IMR-90 (cell line): ENCODE measurements at regions not wholly inside any gene's neighbourhood (a gene's known extent, or its start where the extent isn't known, plus 50 kb on each side); places are given as distances from the start of the nearest gene placed in this dataset.

Source experiments
- ATAC-seq: fragments of 200-7000 bp; cut with Tn5 transposase; 2 replicates; pipeline ENCODE4 v1.9.1; 2020; ENCODE audit warnings: low read depth, mild to moderate bottlenecking, moderate library complexity
- BruUV-seq: library from RNA; stranded (reverse); fragments of 400-500 nt; replicated peaks from 2 replicates; lab custom pipeline; 2021; lab: Mats Ljungman, UMichigan
- CTCF ChIA-PET: fragments of 300-600 bp; formaldehyde crosslinking; extraction: SDS; loops from one replicate; lab custom pipeline; 2021; ENCODE audit warnings: antibody characterized with exemption; lab: Yijun Ruan, JAX
- POLR2A ChIA-PET: fragments of 300-600 bp; sonication (Branson Sonifier 250); formaldehyde crosslinking; loops from one replicate; lab custom pipeline; 2022; ENCODE audit warnings: antibody characterized with exemption; ENCODE audit not compliant: unreplicated experiment; lab: Charles Lee
- DNase-seq: peaks from one replicate; pipeline ENCODE4 v3.0.0; 2013
- H2AFZ ChIP-seq: replicated peaks from 2 replicates; pipeline ENCODE3; 2013; ENCODE audit warnings: low read length, mild to moderate bottlenecking; ENCODE audit not compliant: poor library complexity
- H2AK5ac ChIP-seq: 2 replicates; pipeline ENCODE4 v1.6.1; 2013; ENCODE audit warnings: low read depth, low read length, inconsistent platforms
- H2AK9ac ChIP-seq: replicated peaks from 2 replicates; pipeline ENCODE3; 2013; ENCODE audit warnings: mild to moderate bottlenecking, low read depth, low read length, moderate library complexity; ENCODE audit not compliant: poor library complexity
- H2BK120ac ChIP-seq: 2 replicates; pipeline ENCODE4 v1.6.1; 2013; ENCODE audit warnings: low read depth, low read length, inconsistent platforms
- H2BK15ac ChIP-seq: 3 replicates; pipeline ENCODE4 v1.6.1; 2013; ENCODE audit warnings: low read depth, low read length, inconsistent platforms
- H2BK20ac ChIP-seq: 2 replicates; pipeline ENCODE4 v1.6.1; 2013; ENCODE audit warnings: low read depth, mild to moderate bottlenecking, inconsistent platforms, low read length, moderate library complexity
- H2BK5ac ChIP-seq: 2 replicates; pipeline ENCODE4 v1.6.1; 2013; ENCODE audit warnings: mild to moderate bottlenecking, low read depth, low read length, inconsistent platforms; ENCODE audit not compliant: poor library complexity, severe bottlenecking
- H3K14ac ChIP-seq: replicated peaks from 2 replicates; pipeline ENCODE4 v1.6.1; 2013; ENCODE audit warnings: low read depth, low read length, inconsistent platforms
- H3K18ac ChIP-seq: 2 replicates; pipeline ENCODE4 v1.6.1; 2013; ENCODE audit warnings: low read depth, low read length, control low read depth
- H3K23ac ChIP-seq: 2 replicates; pipeline ENCODE4 v1.6.1; 2013; ENCODE audit warnings: low read depth, low read length, inconsistent platforms
- H3K27ac ChIP-seq: 2 replicates; pipeline ENCODE4 v1.5.1; 2013; ENCODE audit warnings: mild to moderate bottlenecking, control low read depth, low read length; ENCODE audit not compliant: insufficient read depth
- H3K27me3 ChIP-seq: 2 replicates; pipeline ENCODE4 v1.6.1; 2013; ENCODE audit warnings: low read length; ENCODE audit not compliant: control insufficient read depth, insufficient read depth
- H3K36me3 ChIP-seq: 2 replicates; pipeline ENCODE4 v1.6.1; 2013; ENCODE audit warnings: low read length, mixed read lengths; ENCODE audit not compliant: control insufficient read depth, insufficient read depth
- H3K4ac ChIP-seq: 2 replicates; pipeline ENCODE4 v1.6.1; 2013; ENCODE audit warnings: low read depth, low read length, inconsistent platforms
- H3K4me1 ChIP-seq: 2 replicates; pipeline ENCODE4 v1.6.1; 2013; ENCODE audit warnings: low read length, mixed read lengths; ENCODE audit not compliant: control insufficient read depth, insufficient read depth
- H3K4me2 ChIP-seq: 2 replicates; pipeline ENCODE4 v1.6.1; 2013; ENCODE audit warnings: low read depth, mild to moderate bottlenecking, control low read depth, low read length, moderate library complexity
- H3K4me3 ChIP-seq: 2 replicates; pipeline ENCODE4 v1.5.1; 2013; ENCODE audit warnings: low read depth, mild to moderate bottlenecking, control low read depth, low read length, moderate library complexity; ENCODE audit not compliant: insufficient read depth
- H3K56ac ChIP-seq: 2 replicates; pipeline ENCODE4 v1.6.1; 2013; ENCODE audit warnings: low read length, inconsistent platforms; ENCODE audit not compliant: insufficient read depth; ENCODE audit errors: extremely low read depth
- H3K79me1 ChIP-seq, 2 experiments: 2 replicates each; pipeline ENCODE4 v1.6.1; 2013; ENCODE audit warnings: low read length in 2 of 2, inconsistent platforms in 1 of 2, low read depth in 1 of 2
- H3K9ac ChIP-seq: 2 replicates; pipeline ENCODE4 v1.6.1; 2013; ENCODE audit warnings: low read depth, low read length, control low read depth
- H3K9me1 ChIP-seq: 2 replicates; pipeline ENCODE4 v1.6.1; 2013; ENCODE audit warnings: low read length, inconsistent platforms; ENCODE audit not compliant: insufficient read depth
- H3K9me3 ChIP-seq: 2 replicates; pipeline ENCODE4 v1.6.1; 2013; ENCODE audit warnings: low read length; ENCODE audit not compliant: control insufficient read depth, insufficient read depth
- H4K20me1 ChIP-seq: 2 replicates; pipeline ENCODE4 v1.6.1; 2013; ENCODE audit warnings: low read length, inconsistent platforms; ENCODE audit not compliant: insufficient read depth
- H4K5ac ChIP-seq: 2 replicates; pipeline ENCODE4 v1.6.1; 2013; ENCODE audit warnings: mild to moderate bottlenecking, low read depth, low read length, control low read depth
- H4K8ac ChIP-seq, 2 experiments: 2 replicates each; pipeline ENCODE4 v1.6.1; 2013; ENCODE audit warnings: low read depth in 2 of 2, low read length in 2 of 2, control low read depth in 1 of 2, inconsistent platforms in 1 of 2
- H4K91ac ChIP-seq: 2 replicates; pipeline ENCODE4 v1.6.1; 2013; ENCODE audit warnings: low read depth, low read length, inconsistent platforms; ENCODE audit not compliant: insufficient read depth
- BHLHE40 ChIP-seq: fragments of 150-350 bp; IDR thresholded peaks from 2 replicates; pipeline ENCODE4 v1.6.1; 2016; ENCODE audit warnings: mild to moderate bottlenecking, low read depth, low read length
- CEBPB ChIP-seq: IDR thresholded peaks from 2 replicates; pipeline ENCODE4 v1.6.1; 2012; ENCODE audit warnings: low read depth, low read length, improper control_type of control experiment
- CTCF ChIP-seq: conservative IDR thresholded peaks from 2 replicates; pipeline ENCODE4 v1.5.1; 2012; ENCODE audit warnings: mild to moderate bottlenecking, low read depth, low read length, improper control_type of control experiment
- ELK1 ChIP-seq: fragments of 150-350 bp; IDR thresholded peaks from 2 replicates; pipeline ENCODE4 v1.6.1; 2016; ENCODE audit warnings: low read depth, mild to moderate bottlenecking, low read length, moderate library complexity, borderline replicate concordance
- MXI1 ChIP-seq: IDR thresholded peaks from 2 replicates; pipeline ENCODE4 v1.6.1; 2012; ENCODE audit warnings: low read depth, mild to moderate bottlenecking, low read length, moderate library complexity, borderline replicate concordance
- RAD21 ChIP-seq: IDR thresholded peaks from 2 replicates; pipeline ENCODE4 v1.6.1; 2012; ENCODE audit warnings: low read length, improper control_type of control experiment
- RCOR1 ChIP-seq: IDR thresholded peaks from 2 replicates; pipeline ENCODE4 v1.6.1; 2012; ENCODE audit warnings: mild to moderate bottlenecking, low read length, improper control_type of control experiment; ENCODE audit not compliant: insufficient replicate concordance
- WGBS, 2 experiments: methylation state at CpG; one replicate each; pipeline versions ENCODE4 v1.1.5 to v1.1.7; 2013; ENCODE audit warnings: missing lambda C conversion rate in 2 of 2; ENCODE audit not compliant: insufficient read length in 1 of 2; ENCODE audit errors: extremely low coverage in 2 of 2; 5-methylcytosine and 5-hydroxymethylcytosine counted together
- dilution Hi-C: fragments of 300-500 bp; cut with HindIII; formaldehyde crosslinking; loops from one replicate; pipeline ENCODE4 v1.14.3; 2018; ENCODE audit warnings: low sequenced_read_pairs; ENCODE audit not compliant: unreplicated experiment
- in situ Hi-C: fragments of 300-500 bp; cut with MboI; formaldehyde crosslinking; loops from 3 replicates; pipeline ENCODE4 v1.14.3; 2019; ENCODE audit warnings: low sequenced_read_pairs, inconsistent platforms, mixed read lengths
- intact Hi-C: fragments of 100-400 bp; cut with micrococcal nuclease; formaldehyde crosslinking; loops from 2 replicates; pipeline ENCODE4 v1.10.0; 2022

GRCh38 chr18:66728951-66729350 is 125.1 kb upstream of the CDH19 start:
- Histone ChIP-seq H2AFZ (no peak overlapping the region), H3K27me3 (no peaks in the 10 kb centered on the region), H3K4me3 (no peak overlapping the region), H4K5ac (no peak overlapping the region), H2BK20ac (no peak overlapping the region), H3K9ac (no peak overlapping the region), H3K9me3 (peaks cover 6% of the 10 kb centered on the region), H3K4me1 (no peaks in the 10 kb centered on the region), H3K27ac (no peak overlapping the region), H2BK15ac (no peak overlapping the region), H2BK120ac (no peak overlapping the region), H2AK5ac (no peak overlapping the region), H4K20me1 (no peaks in the 10 kb centered on the region), H3K4me2 (no peak overlapping the region), H3K79me1 (no peaks in the 10 kb centered on the region), H3K23ac (no peak overlapping the region), H3K56ac (no peak overlapping the region), H3K4ac (no peak overlapping the region), H3K14ac (no peak overlapping the region), H3K36me3 (no peaks in the 10 kb centered on the region), H3K9me1 (no peaks in the 10 kb centered on the region), H2BK5ac (no peak overlapping the region), H3K18ac (no peak overlapping the region), H4K91ac (no peak overlapping the region), H4K8ac (no peak overlapping the region), H2AK9ac (no peak overlapping the region)
- CTCF ChIA-PET: no interaction called here
- WGBS, 2 experiments: no CpG with 5 or more reads among the region's 5 CpGs
- in situ Hi-C loops: no loop called here
- ATAC-seq (no peak), DNase-seq (no peak)
- TF ChIP-seq CEBPB: no peak
- TF ChIP-seq BHLHE40: no peak
- no peak for TF ChIP-seq MXI1
- no peak for TF ChIP-seq RCOR1
- TF ChIP-seq RAD21: no peak
- no peak for TF ChIP-seq CTCF
- TF ChIP-seq ELK1: no peak
- POLR2A ChIA-PET: no interaction called here
- intact Hi-C loops: no loop called here
- no TSS peak for BruUV-seq
- dilution Hi-C loops: no loop called here
